LNCAP (cell line): ENCODE measurements at regions not wholly inside any gene's neighbourhood (a gene's known extent, or its start where the extent isn't known, plus 50 kb on each side); places are given as distances from the start of the nearest gene placed in this dataset.
A peak's percentile ranks its signal among the peaks of the same experiment; 100 is the strongest.

ENCODE experiments used
- CTCF ChIP-seq: fragments of 450-650 bp; IDR thresholded peaks from 2 replicates; pipeline ENCODE4 v1.5.1; 2017; ENCODE audit warnings: mild to moderate bottlenecking

GRCh38 chr6:148177589-148178233 is 164.9 kb upstream of the SASH1 start:
- peak; percentile 80 for TF ChIP-seq CTCF

- peak; percentile 67 for TF ChIP-seq CTCF
These were observed 162.9 kb upstream of the SASH1 start for GRCh38 chr6:148179786-148180185.

GRCh38 chr6:148182378-148182777 is 160.3 kb upstream of the SASH1 start:
- TF ChIP-seq CTCF: no peak

- TF ChIP-seq CTCF: no peak
These were observed 158.9 kb upstream of the SASH1 start for GRCh38 chr6:148183776-148184175.

- no peak for TF ChIP-seq CTCF
These were observed 155.7 kb upstream of the SASH1 start for GRCh38 chr6:148186916-148187315.

GRCh38 chr6:148192310-148192709 is 150.3 kb upstream of the SASH1 start:
- TF ChIP-seq CTCF: no peak

GRCh38 chr6:148193063-148193680 is 149.5 kb upstream of the SASH1 start:
- TF ChIP-seq CTCF: no peak

- no peak for TF ChIP-seq CTCF
These were observed 147.1 kb upstream of the SASH1 start for GRCh38 chr6:148195511-148195910.
